ENCODE measurements at regions not wholly inside any gene's neighbourhood (a gene's known extent, or its start where the extent isn't known, plus 50 kb on each side); places are given as distances from the start of the nearest gene placed in this dataset.

- TF ChIP-seq CTCF (IDR thresholded peaks at IDR 0.05; ENCODE audit: control extremely low read depth in 1 of 3, insufficient read depth in 1 of 3, low read depth in 1 of 3, low read length in 3 of 3), result no peak
- no peak for TF ChIP-seq POLR2A (IDR thresholded peaks at IDR 0.05; ENCODE audit: control extremely low read depth in 1 of 2, low read depth in 2 of 2, low read length in 2 of 2)
- TF ChIP-seq POU5F1 (IDR thresholded peaks at IDR 0.05; ENCODE audit: low read depth, low read length), result no peak
Observed at GRCh38 chrX:23557070-23557469, 110.2 kb upstream of the PRDX4 start.
